NCI-H526 (cell line): ENCODE measurements at regions not wholly inside any gene's neighbourhood (a gene's known extent, or its start where the extent isn't known, plus 50 kb on each side); places are given as distances from the start of the nearest gene placed in this dataset.

Source experiments
- DNase-seq, 2 experiments: peaks; one replicate each; lab custom pipeline; 2025; lab: John Stamatoyannopoulos, UW

DNA sequence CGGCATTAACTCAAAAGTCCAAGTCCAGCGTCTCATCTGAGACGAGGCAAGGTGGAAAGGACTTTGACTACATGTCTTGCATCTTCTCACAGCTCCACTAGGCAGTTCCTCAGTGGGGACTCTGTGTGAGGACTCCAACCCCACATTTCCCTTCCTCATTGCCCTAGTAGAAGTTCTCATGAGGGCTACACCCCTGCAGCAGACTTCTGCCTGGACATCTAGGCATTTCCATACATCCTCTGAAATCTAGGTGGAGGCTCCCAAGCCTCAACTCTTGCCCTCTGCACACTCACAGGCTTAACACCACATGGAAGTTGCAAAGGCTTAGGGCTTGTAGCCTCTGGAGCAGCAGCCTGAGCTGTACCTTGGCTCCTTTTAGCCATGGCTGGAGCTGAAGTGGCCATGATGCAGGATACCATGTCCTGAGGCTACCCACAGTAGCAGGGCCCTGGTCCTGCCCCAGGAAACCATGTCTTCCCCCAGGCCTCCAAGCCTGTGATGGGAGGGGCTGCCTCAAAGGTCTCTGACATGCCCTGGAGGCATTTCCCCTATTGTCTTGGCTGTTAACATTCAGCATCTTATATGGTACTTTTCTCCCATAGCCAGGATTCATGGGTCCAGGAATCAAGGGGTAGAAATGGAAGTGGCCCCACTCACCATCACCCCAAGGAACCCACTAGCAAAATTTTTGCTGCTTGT, 194.6 kb upstream of the KCNG1 start:
- DNase-seq = no peak

DNA sequence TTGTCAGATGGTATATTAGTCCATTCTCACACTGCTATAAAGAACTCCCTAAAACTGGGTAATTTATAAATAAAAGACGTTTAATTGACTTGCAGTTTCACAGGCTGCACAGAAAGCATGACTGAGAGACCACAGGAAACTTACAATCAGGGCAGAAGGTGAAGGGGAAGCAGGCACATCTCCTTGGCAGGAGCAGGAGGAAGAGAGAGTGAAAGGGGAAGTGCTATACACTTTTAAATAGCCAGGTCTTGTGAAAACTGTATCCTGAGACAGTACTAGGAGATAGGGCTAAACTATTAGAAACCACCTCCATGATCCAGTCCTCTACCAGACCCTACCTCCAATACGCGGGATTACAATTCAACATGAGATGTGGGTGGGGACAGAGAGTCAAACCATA, 193.9 kb upstream of the KCNG1 start:
- DNase-seq = no peak

DNA sequence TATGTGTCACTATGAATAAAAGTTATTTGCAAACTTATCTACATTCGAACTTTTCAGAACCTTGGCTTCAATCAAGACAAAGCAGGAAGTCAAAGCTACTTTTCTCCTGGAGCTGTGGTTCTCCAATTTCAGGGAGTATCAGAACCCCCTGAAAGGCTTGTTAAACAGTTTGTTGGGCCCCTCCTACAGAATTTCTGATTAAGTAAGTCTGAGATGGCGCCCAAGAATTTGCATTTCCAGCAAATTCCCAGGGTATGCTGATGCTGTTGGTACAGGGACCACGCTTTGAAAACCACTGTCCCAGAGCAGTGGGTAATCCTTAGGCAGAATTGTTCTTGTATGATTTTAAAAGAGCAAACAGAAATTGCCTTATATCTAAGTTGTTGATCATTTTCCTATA, 189.9 kb upstream of the KCNG1 start:
- no peak for DNase-seq

DNA sequence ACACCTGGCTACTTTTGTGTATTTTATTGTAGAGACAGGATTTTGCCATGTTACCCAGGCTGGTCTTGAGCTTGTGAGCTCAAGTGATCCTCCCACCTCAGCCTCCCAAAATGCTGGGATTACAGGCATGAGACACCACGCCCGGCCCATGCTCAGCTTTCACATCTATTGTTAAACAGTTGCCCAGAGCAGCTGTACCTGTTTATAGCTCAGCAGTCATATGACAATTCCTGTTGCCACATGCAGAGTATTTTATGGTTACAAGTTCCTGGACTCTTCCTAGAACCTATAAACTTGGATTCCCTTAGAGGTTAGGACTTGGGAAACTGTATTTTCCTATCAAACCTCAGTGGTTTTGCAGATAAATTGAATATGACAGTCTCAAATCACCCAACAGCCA, 188.3 kb upstream of the KCNG1 start:
- DNase-seq = no peak

DNA sequence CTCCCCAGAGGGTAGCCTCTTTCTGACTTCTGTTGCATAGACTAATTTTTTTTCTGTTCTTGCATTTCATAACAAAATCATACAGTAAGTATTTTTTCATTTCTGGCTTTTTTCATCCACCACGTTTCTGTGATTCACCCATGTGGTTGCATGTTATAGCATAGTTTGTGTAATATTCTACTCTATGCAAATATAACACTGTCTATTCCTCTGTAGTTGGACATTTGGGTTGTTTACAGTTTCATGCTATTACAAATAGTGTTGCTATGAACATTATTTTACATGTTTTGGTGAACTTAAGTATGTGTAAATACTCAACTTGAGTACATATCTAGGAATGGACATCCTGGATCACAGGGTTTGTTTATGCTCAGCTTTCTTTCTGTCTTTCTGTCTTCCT, 187.2 kb upstream of the KCNG1 start:
- no peak for DNase-seq

DNA sequence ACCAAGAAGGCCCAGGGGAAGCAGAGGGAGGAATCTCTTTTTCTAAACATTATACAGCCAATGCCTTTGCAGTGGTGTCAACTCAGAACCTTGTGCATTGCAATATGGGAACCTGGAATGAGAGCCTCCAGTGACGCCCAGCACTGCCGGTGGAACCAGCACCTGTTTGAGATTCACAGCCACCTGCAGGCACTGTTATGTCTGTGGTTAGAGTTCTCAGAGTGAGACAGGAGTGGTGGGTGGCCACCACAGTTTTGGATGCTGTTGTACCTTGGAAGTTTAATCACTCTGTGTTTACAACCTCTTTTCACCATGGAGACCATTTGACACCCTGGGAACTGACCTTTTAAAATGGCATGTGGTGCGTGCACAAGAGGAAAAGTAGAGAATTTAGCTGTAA, 185.3 kb upstream of the KCNG1 start:
- no peak for DNase-seq

DNA sequence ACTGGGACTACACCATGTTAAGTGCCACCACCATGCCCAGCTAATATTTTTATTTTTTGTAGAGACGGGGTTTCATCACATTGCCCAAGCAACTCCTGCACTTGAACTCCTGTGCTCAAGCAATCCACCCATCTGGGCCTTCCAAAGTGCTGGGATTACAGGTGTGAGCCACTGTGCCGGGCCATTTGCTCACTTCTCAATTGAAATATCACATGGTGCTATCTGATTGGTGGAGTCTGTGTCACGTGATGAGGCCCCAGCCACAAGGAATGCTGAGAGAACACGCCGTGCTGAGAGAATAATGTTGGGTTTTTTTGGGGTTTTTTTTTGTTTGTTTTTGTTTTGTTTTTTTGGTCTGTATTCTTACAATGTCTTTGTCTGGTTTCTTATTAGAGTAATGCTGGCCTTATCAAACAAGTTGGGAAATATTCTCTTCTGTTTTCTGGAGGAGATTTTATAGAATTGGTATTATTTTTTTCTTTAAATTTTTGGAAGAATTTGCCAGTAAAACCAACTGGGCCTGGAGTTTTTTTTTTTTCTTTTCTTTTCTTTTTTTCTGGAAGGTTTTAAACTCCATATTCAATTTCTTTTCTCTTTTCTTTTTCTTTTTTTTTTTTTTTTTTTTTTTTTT, 183.2 kb upstream of the KCNG1 start:
- DNase-seq = peak in 1 of 2 experiments; percentile 32

DNA sequence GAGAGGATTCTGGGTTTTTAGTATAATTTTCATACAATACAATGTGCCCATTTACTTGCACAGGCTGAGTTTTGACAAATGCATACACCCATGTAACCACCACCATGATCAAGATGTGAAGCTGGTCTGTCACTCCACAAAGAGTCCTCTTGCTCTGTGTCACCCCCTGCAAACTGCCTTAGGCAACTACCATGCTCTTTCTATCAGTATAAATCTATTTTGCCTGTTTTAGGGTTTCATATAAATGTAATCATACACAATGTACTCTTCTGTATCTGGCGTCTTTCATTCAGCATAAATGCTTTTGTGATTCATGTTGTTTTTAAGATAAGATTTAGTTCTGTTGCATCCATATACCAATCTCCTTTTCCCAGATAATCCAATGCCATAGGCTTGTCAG, 181.9 kb upstream of the KCNG1 start:
- no peak for DNase-seq

DNA sequence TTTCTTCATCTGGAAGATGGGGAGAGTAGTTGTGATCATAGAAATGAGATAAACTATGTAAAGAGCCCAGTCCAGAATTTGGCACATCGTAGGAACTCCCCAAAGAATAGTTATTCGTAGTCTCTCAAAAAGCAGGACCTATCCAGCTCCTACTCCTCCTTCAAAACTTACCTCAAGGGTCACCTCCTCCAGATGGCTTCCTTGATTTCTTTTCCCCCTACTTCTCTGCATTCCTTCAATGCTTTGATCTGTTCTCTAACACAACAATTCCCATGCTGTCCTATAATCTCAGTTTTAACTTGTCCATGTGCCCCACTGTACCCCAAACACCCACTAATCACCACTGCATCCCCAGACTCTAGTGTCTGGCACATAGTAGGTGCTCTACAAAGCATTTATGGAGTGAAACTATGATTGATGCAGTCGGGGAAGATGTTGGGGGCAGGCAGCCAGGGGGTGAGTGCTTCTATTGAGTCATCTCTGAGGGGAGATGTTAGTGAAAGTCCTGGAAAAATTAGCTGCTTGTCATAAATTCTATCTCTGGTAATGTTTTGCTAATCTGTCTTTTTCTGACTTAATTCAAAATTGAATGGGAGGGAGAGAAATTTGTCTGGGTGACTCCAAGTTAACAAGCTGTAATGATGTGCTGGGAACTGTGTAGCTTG, 181.3 kb upstream of the KCNG1 start:
- DNase-seq = no peak

DNA sequence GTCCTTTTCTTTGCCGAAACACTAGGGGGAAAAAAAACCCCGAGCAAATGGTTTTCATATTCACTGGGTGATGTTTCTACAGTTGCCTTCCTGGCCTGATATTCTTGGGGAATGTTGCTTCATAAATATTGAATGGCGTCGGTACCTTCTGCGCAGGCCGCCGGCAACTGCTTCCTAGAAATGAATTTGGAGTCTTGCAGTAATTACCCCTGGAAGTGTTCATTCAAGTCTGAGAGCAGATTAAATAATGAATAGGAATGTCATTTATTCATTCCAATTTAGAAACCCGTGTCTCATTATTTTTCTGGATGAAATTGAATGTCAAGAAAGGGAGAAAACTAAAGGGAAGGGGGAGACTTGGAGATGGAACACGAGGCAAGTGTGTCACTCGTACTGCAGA, 179.4 kb upstream of the KCNG1 start:
- no peak for DNase-seq

DNA sequence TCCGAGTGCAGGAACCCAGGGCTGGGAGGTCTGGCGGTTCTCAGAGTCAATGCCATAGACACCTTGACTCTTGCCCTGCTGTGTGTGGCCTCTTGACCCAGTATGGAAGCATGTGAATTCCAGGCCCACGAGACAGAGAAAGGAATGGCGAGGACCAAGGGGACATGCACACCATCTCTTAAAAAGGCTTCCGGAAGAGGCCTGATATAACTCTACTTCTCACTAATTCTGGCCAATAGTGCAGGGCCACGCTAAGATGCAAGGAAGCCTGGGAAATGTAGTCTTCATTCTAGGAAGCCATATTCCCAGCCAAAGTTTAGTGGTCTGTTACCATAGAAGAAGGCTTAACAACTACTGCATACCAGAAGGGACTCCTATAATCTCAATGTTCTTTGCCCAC, 177.0 kb upstream of the KCNG1 start:
- DNase-seq = no peak

DNA sequence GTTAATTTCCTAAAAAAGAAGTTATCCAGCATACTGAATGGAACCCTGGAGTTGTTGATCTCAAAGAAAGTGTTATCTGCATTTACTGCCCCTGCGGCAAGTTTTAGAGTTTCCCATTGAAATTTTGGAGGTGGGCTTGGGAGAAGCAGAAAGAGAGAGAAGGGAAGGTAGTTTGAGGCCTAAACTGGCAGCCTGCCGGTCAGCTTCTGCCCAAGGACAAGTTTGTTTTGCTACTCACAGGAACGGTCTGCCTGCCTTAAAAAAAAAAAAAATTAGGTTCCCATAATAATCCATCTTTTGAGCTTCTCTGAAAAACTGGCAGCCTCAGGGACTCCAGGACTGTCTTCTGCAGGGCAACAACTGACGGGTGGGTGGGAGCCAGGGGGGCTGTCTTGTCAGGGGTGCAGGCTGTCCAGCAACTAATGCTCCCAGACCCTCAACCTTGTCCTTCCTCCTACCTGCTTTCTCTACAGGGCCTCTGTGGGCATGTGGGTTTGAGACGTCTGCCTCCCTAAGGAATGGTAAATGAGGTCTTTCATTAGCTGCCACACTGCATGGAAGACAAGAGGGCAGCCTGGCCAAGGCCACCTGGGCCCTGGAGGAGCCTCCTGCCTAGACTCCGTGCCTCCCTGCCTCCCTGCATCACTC, 176.1 kb upstream of the KCNG1 start:
- no peak for DNase-seq

DNA sequence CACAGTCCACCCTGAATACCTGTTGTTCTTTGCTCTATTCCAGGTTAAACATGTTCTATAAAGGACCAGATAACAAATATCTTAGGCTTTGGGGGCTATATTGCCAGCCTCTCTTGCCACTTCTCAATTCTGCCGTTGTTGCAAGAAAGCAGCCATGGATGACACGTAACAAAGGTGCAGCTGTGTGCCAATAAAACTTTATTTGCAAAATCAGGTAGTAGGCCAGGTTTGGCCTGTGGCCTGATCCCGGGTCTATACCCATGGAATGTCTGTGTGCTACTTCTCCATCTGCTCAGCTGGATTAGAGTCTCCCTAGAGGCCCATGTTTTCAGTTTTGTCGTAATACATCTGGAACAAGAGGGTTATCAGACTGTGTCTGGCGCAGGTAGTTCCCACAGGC, 175.3 kb upstream of the KCNG1 start:
- DNase-seq = no peak

DNA sequence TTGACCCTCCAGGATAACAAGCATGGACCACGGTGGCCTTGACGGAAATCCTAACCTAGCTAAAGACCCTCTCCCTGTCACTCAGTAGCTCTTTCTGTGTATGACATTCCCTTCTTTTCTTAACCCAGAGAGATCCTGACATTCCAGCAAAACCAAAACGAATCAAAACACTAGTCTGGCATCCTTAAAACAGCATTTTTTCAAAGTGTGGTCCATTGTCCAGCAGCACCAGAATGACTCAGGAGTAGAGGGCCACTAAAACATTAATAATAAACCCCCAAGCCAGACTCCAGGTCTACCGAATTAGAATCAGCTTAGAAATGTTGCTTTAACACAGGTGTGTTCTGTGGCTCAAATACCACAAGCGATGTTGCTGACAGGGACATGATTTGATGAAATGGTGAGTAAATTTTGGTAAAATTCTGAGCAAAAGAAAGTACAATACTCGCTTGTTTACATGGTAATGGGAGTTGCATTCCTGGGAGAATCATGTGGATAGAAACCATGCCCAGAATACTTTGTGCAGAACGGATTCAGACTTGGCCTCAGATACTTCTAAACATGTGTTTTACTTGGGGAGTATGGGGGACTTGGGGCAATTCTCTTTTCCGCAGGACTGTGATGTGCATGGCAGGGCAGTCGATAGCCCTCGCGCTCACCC, 174.2 kb upstream of the KCNG1 start:
- DNase-seq = no peak

DNA sequence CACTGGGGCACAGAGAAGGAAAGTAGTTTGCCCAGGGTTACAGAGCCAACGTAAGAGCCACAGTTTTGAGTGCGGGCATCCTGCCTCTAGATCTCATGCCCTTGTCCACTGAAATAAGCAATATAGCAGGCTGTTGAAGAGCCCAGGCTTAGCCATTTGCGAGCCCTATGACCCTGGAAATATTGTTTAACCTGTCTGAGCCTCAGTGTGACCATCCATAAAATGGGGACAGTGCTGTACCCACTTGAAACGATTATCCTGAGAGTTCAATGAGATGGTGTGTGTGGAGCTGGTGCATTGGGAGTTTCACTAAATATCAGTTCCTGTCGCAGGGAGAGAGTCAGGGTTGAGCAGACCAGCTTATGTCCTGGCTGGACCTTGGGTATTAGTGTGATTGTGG, 173.1 kb upstream of the KCNG1 start:
- DNase-seq = no peak

DNA sequence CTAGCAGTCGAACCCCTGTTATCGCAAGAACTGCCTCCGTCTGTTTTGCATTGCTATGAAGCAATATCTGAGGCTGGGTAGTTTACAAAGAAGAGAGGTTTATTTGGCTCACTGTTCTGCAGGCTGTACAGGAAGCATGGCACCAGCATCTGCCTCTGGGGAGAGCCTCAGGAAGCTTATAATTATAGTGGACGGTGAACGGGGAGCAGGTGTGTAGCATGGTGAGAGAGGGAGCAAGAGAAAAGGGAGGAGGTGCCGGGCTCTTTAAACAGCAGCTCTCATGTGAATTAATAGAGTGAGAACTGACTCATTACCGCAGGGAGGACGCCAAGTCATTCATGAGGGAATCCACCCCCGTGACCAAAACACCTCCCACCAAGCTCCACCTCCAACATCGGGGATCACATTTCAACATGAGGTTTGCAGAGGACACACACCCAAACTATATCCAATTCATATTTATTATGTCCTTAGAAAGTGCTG, 172.6 kb upstream of the KCNG1 start:
- no peak for DNase-seq

DNA sequence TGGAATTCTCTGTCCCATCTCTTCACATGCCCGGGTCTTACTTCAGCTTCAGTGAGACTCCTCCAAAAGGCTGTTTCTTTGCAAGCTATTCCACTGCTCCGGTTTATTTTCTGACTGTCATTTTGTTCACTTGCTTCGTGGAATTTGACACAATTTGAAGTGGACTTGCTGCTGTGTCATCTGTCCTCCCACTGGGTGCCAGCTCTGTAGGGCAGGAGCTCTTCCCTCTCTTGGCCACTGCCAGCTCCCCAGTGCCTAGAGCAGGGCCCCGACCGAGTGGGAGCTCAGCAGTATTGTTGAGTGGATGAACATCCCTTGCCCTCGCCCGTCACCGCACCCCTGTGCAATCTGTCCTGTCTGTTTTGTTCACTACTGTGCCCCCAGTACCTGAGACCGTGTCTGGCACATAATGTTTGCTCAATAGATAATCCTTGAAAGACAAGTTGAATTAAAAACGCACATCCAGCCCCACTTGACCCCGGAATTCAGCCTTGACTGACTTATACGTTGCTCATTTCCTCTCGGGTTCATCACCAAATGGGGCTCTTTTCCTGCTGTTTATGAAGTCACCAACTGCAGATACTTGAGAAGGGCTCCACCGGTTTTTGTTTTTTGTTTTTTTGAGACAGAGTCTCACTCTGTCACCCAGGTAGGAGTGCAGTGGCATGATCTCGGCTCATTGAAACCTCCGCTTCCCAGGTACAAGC, 170.3 kb upstream of the KCNG1 start:
- no peak for DNase-seq

DNA sequence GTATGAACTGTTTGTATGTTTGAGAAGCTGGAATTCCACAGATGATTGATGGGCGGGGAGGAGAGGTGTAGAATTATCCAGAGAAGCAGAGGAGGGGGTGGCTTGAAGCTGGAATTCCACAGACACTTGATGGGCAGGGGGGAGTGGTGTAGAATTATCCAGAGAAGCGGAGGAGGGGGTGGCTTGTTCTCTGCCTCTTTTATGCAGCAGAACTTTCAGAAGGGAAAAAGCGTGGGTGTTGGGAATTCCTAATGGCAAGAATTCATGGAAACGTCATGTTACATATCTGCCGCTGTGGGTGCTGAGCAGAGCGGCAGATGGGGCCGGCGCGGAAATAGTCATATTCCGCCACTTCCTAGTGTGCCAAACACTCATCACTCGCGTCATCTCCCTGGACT, 167.9 kb upstream of the KCNG1 start:
- DNase-seq = no peak

DNA sequence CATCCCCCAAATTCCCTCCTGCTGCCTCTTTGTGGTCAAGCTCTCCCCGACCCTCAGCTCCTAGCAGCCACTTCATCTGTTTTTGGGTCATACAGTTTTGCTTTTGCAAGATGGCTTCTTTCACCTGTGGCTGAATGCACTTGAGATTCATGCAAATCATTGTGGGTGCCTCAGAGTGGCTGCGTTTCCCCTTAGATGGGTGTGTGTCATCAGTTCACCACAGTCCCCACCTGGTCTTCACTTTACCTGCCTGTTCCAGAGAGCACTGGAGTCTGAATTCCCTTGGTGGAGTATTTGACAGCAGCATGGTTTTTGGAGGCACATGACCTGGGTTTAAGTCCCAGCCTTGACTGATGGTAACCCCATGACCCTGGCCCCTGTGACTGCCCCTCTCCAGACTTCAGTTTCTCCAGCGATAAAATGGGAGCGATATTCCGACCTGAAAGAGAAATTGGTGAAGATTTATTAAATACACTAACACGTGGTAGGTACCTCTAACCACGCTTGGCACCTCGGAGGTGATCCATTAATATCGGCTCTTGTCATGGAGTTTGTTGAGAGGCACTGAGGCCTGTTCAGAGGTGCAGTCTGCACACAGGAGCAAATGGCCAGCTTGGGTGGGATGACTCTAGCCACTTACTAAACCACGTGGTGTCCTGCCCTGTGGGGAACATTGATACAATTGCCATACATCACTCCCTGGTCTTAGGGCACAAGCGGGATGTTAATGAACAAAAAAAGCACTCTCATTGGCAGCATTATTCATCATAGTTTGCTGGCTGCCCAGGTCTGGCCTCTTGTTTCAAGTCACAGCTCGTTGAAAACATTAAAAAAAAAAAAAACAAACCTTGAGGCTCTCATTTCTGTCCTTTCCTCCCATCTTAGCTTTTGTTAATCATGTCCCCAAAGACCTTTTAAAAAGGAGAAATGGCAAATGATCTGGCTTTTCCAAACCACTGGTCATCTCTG, 167.2 kb upstream of the KCNG1 start:
- peak in 1 of 2 experiments; percentile 42 for DNase-seq

DNA sequence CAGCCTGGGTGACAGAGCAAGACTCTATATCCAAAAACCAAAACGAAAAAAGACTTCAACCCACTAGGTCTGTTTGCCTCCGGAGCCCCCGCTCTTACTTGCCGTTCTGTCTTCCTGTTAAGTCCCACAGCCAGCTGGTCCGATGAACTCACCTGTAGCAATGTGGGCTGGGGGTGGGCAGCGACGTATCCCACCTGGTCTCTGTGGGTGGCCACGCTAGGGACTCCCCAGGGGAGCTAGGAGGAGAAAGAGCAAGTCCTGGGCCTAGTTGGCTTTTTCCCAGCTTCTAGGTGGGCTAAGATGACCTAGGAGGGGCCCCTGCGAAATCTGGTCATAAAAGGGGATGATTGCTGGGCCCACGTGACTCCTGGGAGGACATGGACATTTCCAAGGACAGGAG, 166.0 kb upstream of the KCNG1 start:
- DNase-seq = no peak

DNA sequence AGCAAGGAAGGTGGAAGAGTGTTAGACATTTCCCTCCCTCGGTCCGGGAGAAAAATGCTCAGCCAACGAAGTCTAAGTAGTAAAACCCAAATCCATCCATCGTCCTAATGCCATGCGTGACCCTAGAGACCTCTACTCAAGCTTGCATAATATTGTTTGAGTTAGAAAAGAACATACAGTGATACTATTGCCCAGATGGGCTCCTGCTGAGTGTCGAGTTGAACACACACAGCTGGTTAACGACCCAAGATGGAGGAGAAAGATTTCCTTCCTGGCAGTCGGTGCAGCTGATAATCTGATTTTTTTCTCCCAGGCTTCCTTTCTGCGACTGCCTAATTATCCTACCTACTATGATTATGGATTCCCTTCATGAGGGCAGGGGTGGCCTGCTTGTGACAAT, 164.4 kb upstream of the KCNG1 start:
- DNase-seq = no peak
